H9 (cell line): ENCODE measurements at regions not wholly inside any gene's neighbourhood (a gene's known extent, or its start where the extent isn't known, plus 50 kb on each side); places are given as distances from the start of the nearest gene placed in this dataset.

ENCODE experiments used
- DNase-seq: peaks from one replicate; pipeline ENCODE4 v3.0.0-alpha.2; 2017
- H2AFZ ChIP-seq: one replicate; pipeline ENCODE4 v1.6.1; 2013; ENCODE audit warnings: mild to moderate bottlenecking, low read length, control low read depth, moderate library complexity
- H2AK5ac ChIP-seq: 2 replicates; pipeline ENCODE4 v1.6.1; 2013; ENCODE audit warnings: low read length, control low read depth, mixed read lengths; ENCODE audit not compliant: insufficient read length
- H2BK120ac ChIP-seq: one replicate; pipeline ENCODE4 v1.6.1; 2013; ENCODE audit warnings: low read depth, mild to moderate bottlenecking, low read length, control low read depth, inconsistent platforms; ENCODE audit not compliant: poor library complexity, severe bottlenecking
- H2BK12ac ChIP-seq: 2 replicates; pipeline ENCODE4 v1.6.1; 2013; ENCODE audit warnings: low read length, control low read depth, mixed read lengths, low read depth; ENCODE audit not compliant: insufficient read length
- H2BK15ac ChIP-seq: 2 replicates; pipeline ENCODE4 v1.6.1; 2013; ENCODE audit warnings: low read depth, low read length, control low read depth
- H2BK20ac ChIP-seq: one replicate; pipeline ENCODE4 v1.6.1; 2013; ENCODE audit warnings: low read depth, mild to moderate bottlenecking, low read length, control low read depth, inconsistent platforms; ENCODE audit not compliant: poor library complexity, severe bottlenecking
- H2BK5ac ChIP-seq: 2 replicates; pipeline ENCODE4 v1.6.1; 2013; ENCODE audit warnings: low read length, control low read depth, mixed read lengths; ENCODE audit not compliant: insufficient read length
- H3K14ac ChIP-seq: 2 replicates; pipeline ENCODE4 v1.6.1; 2013; ENCODE audit warnings: low read length, control low read depth; ENCODE audit not compliant: insufficient read depth
- H3K18ac ChIP-seq: 2 replicates; pipeline ENCODE4 v1.6.1; 2013; ENCODE audit warnings: low read depth, mild to moderate bottlenecking, mixed read lengths, low read length, control low read depth; ENCODE audit not compliant: insufficient read length
- H3K23ac ChIP-seq: 2 replicates; pipeline ENCODE4 v1.6.1; 2013; ENCODE audit warnings: low read length, control low read depth, mixed read lengths, low read depth; ENCODE audit not compliant: insufficient read length
- H3K23me2 ChIP-seq: 2 replicates; pipeline ENCODE4 v1.6.1; 2013; ENCODE audit warnings: low read depth, mild to moderate bottlenecking, mixed read lengths, low read length, control low read depth; ENCODE audit not compliant: insufficient read length, poor library complexity, severe bottlenecking
- H3K27ac ChIP-seq: 2 replicates; pipeline ENCODE4 v1.5.1; 2013; ENCODE audit warnings: low read length, control low read depth, mixed read lengths, low read depth; ENCODE audit not compliant: insufficient read length
- H3K27me3 ChIP-seq: 2 replicates; pipeline ENCODE4 v1.6.1; 2013; ENCODE audit warnings: low read length, control low read depth, inconsistent platforms; ENCODE audit not compliant: insufficient read depth
- H3K4ac ChIP-seq: 2 replicates; pipeline ENCODE4 v1.6.1; 2013; ENCODE audit warnings: low read depth, mild to moderate bottlenecking, control low read depth, inconsistent platforms, low read length, moderate library complexity
- H3K4me1 ChIP-seq: 2 replicates; pipeline ENCODE4 v1.6.1; 2013; ENCODE audit warnings: low read length, control low read depth, inconsistent platforms; ENCODE audit not compliant: insufficient read depth
- H3K4me2 ChIP-seq: 2 replicates; pipeline ENCODE4 v1.6.1; 2013; ENCODE audit warnings: low read length, control low read depth, mixed read lengths; ENCODE audit not compliant: insufficient read length, insufficient read depth
- H3K56ac ChIP-seq: 2 replicates; pipeline ENCODE4 v1.6.1; 2013; ENCODE audit warnings: low read depth, mild to moderate bottlenecking, mixed read lengths, low read length, control low read depth; ENCODE audit not compliant: insufficient read length
- H3K79me1 ChIP-seq: 2 replicates; pipeline ENCODE4 v1.6.1; 2013; ENCODE audit warnings: low read depth, mild to moderate bottlenecking, moderate library complexity, low read length, control low read depth, inconsistent platforms; ENCODE audit not compliant: insufficient read depth, poor library complexity, severe bottlenecking
- H3K79me2 ChIP-seq: 2 replicates; pipeline ENCODE4 v1.6.1; 2013; ENCODE audit warnings: low read length, control low read depth, inconsistent platforms; ENCODE audit not compliant: insufficient read depth
- H3K9ac ChIP-seq: 2 replicates; pipeline ENCODE4 v1.6.1; 2013; ENCODE audit warnings: low read length, control low read depth, mixed read lengths; ENCODE audit not compliant: insufficient read length; ENCODE audit errors: extremely low read depth
- H3K9me3 ChIP-seq: one replicate; pipeline ENCODE4 v1.6.1; 2013; ENCODE audit warnings: low read depth, low read length, inconsistent platforms; ENCODE audit not compliant: control insufficient read depth
- H3T11ph ChIP-seq: one replicate; pipeline ENCODE4 v1.6.1; 2013; ENCODE audit warnings: mild to moderate bottlenecking, low read length, control low read depth, inconsistent platforms
- H4K20me1 ChIP-seq: one replicate; pipeline ENCODE4 v1.6.1; 2013; ENCODE audit not compliant: control insufficient read depth, insufficient read length, insufficient read depth
- H4K5ac ChIP-seq: 2 replicates; pipeline ENCODE4 v1.6.1; 2013; ENCODE audit warnings: low read depth, mild to moderate bottlenecking, mixed read lengths, low read length, control low read depth; ENCODE audit not compliant: insufficient read length
- H4K8ac ChIP-seq: replicated peaks from 2 replicates; pipeline ENCODE4 v1.6.1; 2013; ENCODE audit warnings: low read length, control low read depth, mixed read lengths, low read depth; ENCODE audit not compliant: insufficient read length
- H4K91ac ChIP-seq: 2 replicates; pipeline ENCODE4 v1.6.1; 2013; ENCODE audit warnings: low read depth, mild to moderate bottlenecking, moderate library complexity, mixed read lengths, low read length, control low read depth; ENCODE audit not compliant: insufficient read length
- H3K27ac Mint-ChIP-seq, 3 experiments: 2 replicates in 2 of 3; 3 replicates in 1 of 3; pipeline ENCODE4 v1.8.0; 2020 to 2021; ENCODE audit warnings: mixed read lengths in 3 of 3, mild to moderate bottlenecking in 1 of 3, moderate library complexity in 1 of 3
- H3K27me3 Mint-ChIP-seq: 2 replicates; pipeline ENCODE4 v1.8.0; 2021; ENCODE audit warnings: low read depth, mild to moderate bottlenecking, moderate library complexity, mixed read lengths
- H3K36me3 Mint-ChIP-seq, 3 experiments: 2 replicates in 2 of 3; 3 replicates in 1 of 3; pipeline ENCODE4 v1.8.0; 2020 to 2021; ENCODE audit warnings: low read depth in 3 of 3, mixed read lengths in 3 of 3; ENCODE audit not compliant: insufficient read depth in 1 of 3
- H3K4me1 Mint-ChIP-seq, 2 experiments: 2 replicates each; pipeline ENCODE4 v1.8.0; 2020; ENCODE audit warnings: mixed read lengths in 2 of 2
- H3K4me3 Mint-ChIP-seq, 2 experiments: 2 replicates in 1 of 2; 3 replicates in 1 of 2; pipeline ENCODE4 v1.8.0; 2020 to 2021; ENCODE audit warnings: mild to moderate bottlenecking in 2 of 2, mixed read lengths in 2 of 2, moderate library complexity in 1 of 2
- H3K9me3 Mint-ChIP-seq, 2 experiments: 2 replicates in 1 of 2; 3 replicates in 1 of 2; pipeline ENCODE4 v1.8.0; 2020; ENCODE audit warnings: mild to moderate bottlenecking in 2 of 2, mixed read lengths in 2 of 2, moderate library complexity in 1 of 2
- CTCF ChIP-seq: fragments of 200-600 bp; sonication (generic); conservative IDR thresholded peaks from 3 replicates; pipeline ENCODE4 v1.8.0; 2021; ENCODE audit warnings: antibody characterized with exemption, mild to moderate bottlenecking
- WGBS: extraction: QIAGEN DNeasy Blood & Tissue Kit; methylation state at CpG from one replicate; pipeline ENCODE4 v1.1.7; 2013; ENCODE audit warnings: missing lambda C conversion rate, low lambda C conversion rate, mixed read lengths; ENCODE audit not compliant: insufficient read length; ENCODE audit errors: extremely low coverage; 5-methylcytosine and 5-hydroxymethylcytosine counted together

GRCh38 chrX:121558886-121559285 is 511.5 kb downstream of the GLUD2 start:
- WGBS, result no CpG with 5 or more reads among the region's 2 CpGs

More at GRCh38 chrX:121558886-121559285, 511.5 kb downstream of the GLUD2 start:
- no peaks in the 10 kb centered on the region for H3K4me1 ChIP-seq
- H2BK120ac ChIP-seq, result no peak overlapping the region
- no peak overlapping the region for H3K18ac ChIP-seq
- H4K5ac ChIP-seq, result no peak overlapping the region
- no peaks in the 10 kb centered on the region for H4K20me1 ChIP-seq
- H2BK12ac ChIP-seq, result no peak overlapping the region
- H3K14ac ChIP-seq, result no peak overlapping the region
- H3K4me1 Mint-ChIP-seq, result peaks cover 0 to 5% of the 10 kb centered on the region in 2 experiments; a peak in 3 of 4 replicates
- H3K79me1 ChIP-seq, result no peaks in the 10 kb centered on the region
- H3K4me2 ChIP-seq, result no peak overlapping the region
- H3K9me3 ChIP-seq, result peaks cover 19% of the 10 kb centered on the region
- no peak overlapping the region for H3K23ac ChIP-seq
- no peak overlapping the region for H2BK5ac ChIP-seq
- H3K9me3 Mint-ChIP-seq, result peaks cover 7 to 65% of the 10 kb centered on the region in 2 experiments; a peak in 4 of 5 replicates
- H3K4ac ChIP-seq, result no peak overlapping the region
- no peaks in the 10 kb centered on the region for H3K27me3 ChIP-seq
- no peak overlapping the region for H4K8ac ChIP-seq
- DNase-seq, result no peak
- no peak overlapping the region for H3K9ac ChIP-seq
- no peak overlapping the region for H2BK15ac ChIP-seq
- no peak overlapping the region for H3T11ph ChIP-seq
- H3K79me2 ChIP-seq, result no peaks in the 10 kb centered on the region
- H3K27ac ChIP-seq, result no peak overlapping the region
- no peak overlapping the region for H4K91ac ChIP-seq
- H3K27ac Mint-ChIP-seq, result no peak overlapping the region
- no peak overlapping the region for H2AK5ac ChIP-seq
- TF ChIP-seq CTCF, result no peak
- no peak overlapping the region for H2BK20ac ChIP-seq
- H3K27me3 Mint-ChIP-seq, result no peaks in the 10 kb centered on the region
- no peaks in the 10 kb centered on the region for H3K23me2 ChIP-seq
- H2AFZ ChIP-seq, result no peak overlapping the region
- no peak overlapping the region for H3K4me3 Mint-ChIP-seq
- H3K56ac ChIP-seq, result no peak overlapping the region
- H3K36me3 Mint-ChIP-seq, result no peaks in the 10 kb centered on the region; a peak in 1 of 7 replicates
